Stomach smooth muscle (tissue), 2 donors: ENCODE measurements at regions not wholly inside any gene's neighbourhood (a gene's known extent, or its start where the extent isn't known, plus 50 kb on each side); places are given as distances from the start of the nearest gene placed in this dataset.

Experiments
- H3K27ac ChIP-seq: one replicate; pipeline ENCODE4 v1.7.0; 2013; ENCODE audit warnings: mild to moderate bottlenecking, low read length, inconsistent platforms
- H3K27me3 ChIP-seq, 2 donors: one replicate each; pipeline ENCODE4 v1.7.0; 2013; ENCODE audit warnings: low read length in 2 of 2; ENCODE audit not compliant: insufficient read depth in 2 of 2, control insufficient read depth in 1 of 2
- H3K36me3 ChIP-seq, 2 donors: one replicate each; pipeline ENCODE4 v1.7.0; 2013; ENCODE audit warnings: low read length in 2 of 2; ENCODE audit not compliant: control insufficient read depth in 2 of 2, insufficient read depth in 2 of 2
- H3K4me1 ChIP-seq: one replicate; pipeline ENCODE4 v1.7.0; 2013; ENCODE audit warnings: low read length; ENCODE audit not compliant: control insufficient read depth, insufficient read depth
- H3K4me3 ChIP-seq, 2 donors: one replicate each; pipeline ENCODE4 v1.7.0; 2013; ENCODE audit warnings: low read length in 2 of 2
- H3K9ac ChIP-seq, 2 donors: one replicate each; pipeline ENCODE4 v1.7.0; 2013; ENCODE audit warnings: low read length in 2 of 2, mild to moderate bottlenecking in 1 of 2
- H3K9me3 ChIP-seq, 2 donors: one replicate each; pipeline ENCODE4 v1.7.0; 2013; ENCODE audit warnings: low read length in 2 of 2; ENCODE audit not compliant: control insufficient read depth in 2 of 2
- donor health status: healthy.
- donor health status: Pancreatic carcinoma.

DNA sequence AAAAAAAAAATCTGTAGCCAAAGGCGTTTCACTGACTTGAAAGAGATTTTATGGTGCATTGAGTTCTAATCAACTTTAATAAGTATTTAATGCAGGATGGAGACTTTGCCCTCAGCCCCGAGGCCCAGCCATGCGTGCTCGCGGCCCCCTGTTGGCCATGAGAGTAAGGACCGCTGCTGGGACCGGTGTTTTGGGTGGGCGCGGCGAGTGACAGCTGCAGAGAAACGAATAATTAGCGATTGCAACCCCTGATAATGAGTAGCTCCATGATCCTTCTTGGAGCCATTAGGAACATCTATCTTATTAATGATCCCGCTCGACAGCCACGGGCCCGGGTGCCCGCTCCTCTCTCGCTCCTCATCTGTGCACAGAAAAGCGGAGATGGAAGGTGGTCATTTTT is 347.4 kb downstream of the RPS24 start:
- Histone ChIP-seq H3K4me1 (peaks cover 6% of the 10 kb centered on the region), H3K27me3 (no peaks in the 10 kb centered on the region), H3K9me3 (peaks cover 0 to 4% of the 10 kb centered on the region in 2 donors), H3K27ac (no peak overlapping the region), H3K9ac (no peak overlapping the region), H3K4me3 (no peak overlapping the region), H3K36me3 (no peaks in the 10 kb centered on the region)

DNA sequence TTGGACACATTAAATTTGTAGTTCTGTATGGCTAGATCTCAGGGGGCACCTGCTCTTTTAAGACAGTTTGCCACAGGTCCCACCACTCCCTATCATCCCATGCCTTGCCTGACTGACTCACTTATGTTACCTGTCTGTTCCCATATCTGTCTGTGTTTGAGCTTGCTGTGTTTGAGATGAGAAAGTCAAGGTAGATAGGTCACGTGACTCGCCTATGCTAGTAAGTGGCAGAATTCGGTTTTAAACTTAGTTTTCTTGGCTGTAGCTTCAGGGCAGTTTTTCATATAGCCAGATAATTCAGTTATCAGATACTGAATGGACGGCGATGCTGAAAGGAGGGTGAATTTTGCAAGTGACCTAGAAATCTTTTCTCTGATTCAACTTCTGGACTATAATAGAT is 348.4 kb downstream of the RPS24 start:
- no peaks in the 10 kb centered on the region for H3K36me3 ChIP-seq
- no peak overlapping the region for H3K27ac ChIP-seq
- H3K4me1 ChIP-seq, result peaks cover 6% of the 10 kb centered on the region
- no peaks in the 10 kb centered on the region for H3K27me3 ChIP-seq
- H3K9me3 ChIP-seq, result peaks cover 0 to 4% of the 10 kb centered on the region in 2 donors
- no peak overlapping the region for H3K9ac ChIP-seq
- H3K4me3 ChIP-seq, result no peak overlapping the region

DNA sequence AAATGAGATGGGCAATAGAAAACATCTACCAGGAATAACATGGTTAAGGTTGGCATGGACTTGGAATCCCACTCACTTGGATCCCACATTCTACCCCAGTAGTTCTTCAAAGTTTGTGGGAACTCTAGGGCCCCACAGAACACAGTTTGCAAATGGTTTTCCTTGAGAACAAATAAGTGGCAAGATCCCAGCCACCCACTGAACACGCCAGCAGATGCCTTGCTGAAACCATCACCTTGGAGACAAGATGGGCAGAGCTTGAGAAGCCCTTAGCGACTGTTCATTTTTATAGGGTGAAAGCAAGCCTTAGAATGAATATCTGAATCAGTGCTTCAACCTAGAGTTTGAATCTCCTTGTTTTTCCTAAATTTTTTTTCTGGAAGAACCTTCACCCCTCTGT is 349.1 kb downstream of the RPS24 start:
- Histone ChIP-seq H3K4me3 (no peak overlapping the region), H3K27me3 (no peaks in the 10 kb centered on the region), H3K4me1 (peaks cover 4% of the 10 kb centered on the region), H3K36me3 (no peaks in the 10 kb centered on the region), H3K9me3 (peaks cover 0 to 4% of the 10 kb centered on the region in 2 donors), H3K9ac (no peak overlapping the region), H3K27ac (no peak overlapping the region)

DNA sequence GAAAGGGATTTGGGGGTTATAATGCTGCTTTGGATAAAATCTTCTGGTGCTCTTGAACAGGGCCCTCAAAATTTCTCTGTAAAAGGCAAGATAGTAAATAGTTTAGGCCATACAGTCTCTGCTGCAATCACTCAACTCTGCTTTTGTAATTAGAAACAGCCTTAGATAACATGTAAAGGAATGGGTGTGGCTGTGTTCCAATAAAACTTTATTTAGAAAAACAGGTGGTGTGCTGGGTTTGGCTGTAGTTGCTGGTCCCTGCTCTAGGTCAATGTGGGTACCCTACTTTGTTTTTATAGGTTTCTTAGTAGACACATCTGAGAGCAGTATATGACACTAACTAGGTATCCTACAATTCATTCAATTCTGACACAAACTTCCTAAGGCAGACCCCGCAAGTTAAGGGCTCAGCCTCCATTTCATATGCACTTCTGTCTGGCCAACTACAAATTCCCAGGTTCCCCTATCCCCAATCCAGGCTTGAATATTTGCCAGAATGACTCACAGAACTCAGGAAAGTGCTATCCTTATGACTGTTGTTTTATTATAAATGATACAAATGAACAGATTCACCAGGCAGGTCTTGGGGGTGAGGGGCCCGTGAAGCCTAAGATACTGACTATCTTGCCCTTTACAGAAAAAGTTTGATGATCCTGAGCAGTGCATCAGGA is 349.9 kb downstream of the RPS24 start:
- Histone ChIP-seq H3K27me3 (no peaks in the 10 kb centered on the region), H3K4me1 (peaks cover 4% of the 10 kb centered on the region), H3K4me3 (no peak overlapping the region), H3K9ac (no peak overlapping the region), H3K27ac (no peak overlapping the region), H3K9me3 (peaks cover 0 to 4% of the 10 kb centered on the region in 2 donors), H3K36me3 (no peaks in the 10 kb centered on the region)

DNA sequence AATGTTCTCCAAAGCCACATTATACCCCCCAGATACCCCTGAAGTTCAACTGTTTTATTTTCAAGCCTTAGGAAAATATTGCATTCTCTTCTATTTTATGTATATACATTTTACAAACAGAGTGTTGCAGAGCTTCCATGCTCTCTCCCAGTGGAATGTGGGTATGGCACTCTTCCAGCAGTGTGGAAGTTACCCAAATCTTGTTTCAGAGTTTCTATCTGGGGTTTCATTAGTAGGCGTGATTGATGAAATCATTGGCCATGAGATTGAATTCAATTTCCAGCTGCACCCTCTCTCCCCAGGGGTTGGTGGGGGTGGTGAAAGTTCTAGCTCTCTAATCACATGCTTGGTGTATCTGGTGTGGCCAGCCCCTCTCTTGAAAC is 350.4 kb downstream of the RPS24 start:
- Histone ChIP-seq H3K36me3 (no peaks in the 10 kb centered on the region), H3K9me3 (peaks cover 0 to 3% of the 10 kb centered on the region in 2 donors), H3K27ac (no peak overlapping the region), H3K27me3 (peaks cover 0 to 2% of the 10 kb centered on the region in 2 donors), H3K9ac (no peak overlapping the region), H3K4me3 (no peak overlapping the region), H3K4me1 (peaks cover 4% of the 10 kb centered on the region)

DNA sequence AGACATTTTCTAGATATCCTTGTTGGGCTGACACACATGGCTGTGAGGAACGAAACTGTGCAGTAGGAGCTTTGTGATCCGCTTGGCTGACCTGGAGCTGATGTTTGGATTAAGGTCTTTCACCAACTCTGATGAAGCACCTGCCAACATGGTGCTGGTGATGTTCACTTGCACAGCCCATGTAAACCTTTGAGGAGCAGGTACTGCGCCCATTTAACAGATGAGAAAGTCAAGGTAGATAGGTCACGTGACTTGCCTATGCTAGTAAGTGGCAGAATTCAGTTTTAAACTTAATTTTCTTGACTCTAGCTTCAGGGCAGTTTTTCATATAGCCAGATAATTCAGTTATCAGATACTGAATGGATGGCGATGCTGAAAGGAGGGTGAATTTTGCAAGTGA is 351.9 kb downstream of the RPS24 start:
- H3K9me3 ChIP-seq, result no peaks in the 10 kb centered on the region
- no peak overlapping the region for H3K27ac ChIP-seq
- no peaks in the 10 kb centered on the region for H3K36me3 ChIP-seq
- peaks cover 0 to 2% of the 10 kb centered on the region in 2 donors for H3K27me3 ChIP-seq
- H3K4me3 ChIP-seq, result no peak overlapping the region
- no peak overlapping the region for H3K9ac ChIP-seq
- peaks cover 4% of the 10 kb centered on the region for H3K4me1 ChIP-seq

DNA sequence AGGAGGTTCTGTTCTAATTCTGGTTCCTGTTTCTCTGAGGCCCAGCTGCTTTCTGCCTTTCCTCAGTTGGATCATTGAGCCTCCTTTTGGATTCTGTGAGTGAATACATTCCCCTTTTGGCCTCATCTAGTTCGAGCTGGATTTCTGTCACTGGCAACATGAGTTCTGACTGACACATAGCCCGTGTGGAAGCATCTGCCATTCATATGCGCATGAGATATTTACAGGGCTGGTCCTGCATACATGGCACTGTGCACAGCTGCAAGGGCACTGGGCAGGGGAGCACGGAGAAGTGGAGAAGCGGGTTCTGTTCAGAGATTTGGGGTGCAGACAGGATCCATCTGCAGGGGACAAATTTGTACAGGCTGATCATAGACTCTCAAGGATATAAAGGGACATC is 352.8 kb downstream of the RPS24 start:
- peaks cover 0 to 2% of the 10 kb centered on the region in 2 donors for H3K27me3 ChIP-seq
- H3K4me1 ChIP-seq, result peaks cover 4% of the 10 kb centered on the region
- no peak overlapping the region for H3K4me3 ChIP-seq
- no peak overlapping the region for H3K9ac ChIP-seq
- no peaks in the 10 kb centered on the region for H3K36me3 ChIP-seq
- H3K9me3 ChIP-seq, result no peaks in the 10 kb centered on the region
- H3K27ac ChIP-seq, result no peak overlapping the region

DNA sequence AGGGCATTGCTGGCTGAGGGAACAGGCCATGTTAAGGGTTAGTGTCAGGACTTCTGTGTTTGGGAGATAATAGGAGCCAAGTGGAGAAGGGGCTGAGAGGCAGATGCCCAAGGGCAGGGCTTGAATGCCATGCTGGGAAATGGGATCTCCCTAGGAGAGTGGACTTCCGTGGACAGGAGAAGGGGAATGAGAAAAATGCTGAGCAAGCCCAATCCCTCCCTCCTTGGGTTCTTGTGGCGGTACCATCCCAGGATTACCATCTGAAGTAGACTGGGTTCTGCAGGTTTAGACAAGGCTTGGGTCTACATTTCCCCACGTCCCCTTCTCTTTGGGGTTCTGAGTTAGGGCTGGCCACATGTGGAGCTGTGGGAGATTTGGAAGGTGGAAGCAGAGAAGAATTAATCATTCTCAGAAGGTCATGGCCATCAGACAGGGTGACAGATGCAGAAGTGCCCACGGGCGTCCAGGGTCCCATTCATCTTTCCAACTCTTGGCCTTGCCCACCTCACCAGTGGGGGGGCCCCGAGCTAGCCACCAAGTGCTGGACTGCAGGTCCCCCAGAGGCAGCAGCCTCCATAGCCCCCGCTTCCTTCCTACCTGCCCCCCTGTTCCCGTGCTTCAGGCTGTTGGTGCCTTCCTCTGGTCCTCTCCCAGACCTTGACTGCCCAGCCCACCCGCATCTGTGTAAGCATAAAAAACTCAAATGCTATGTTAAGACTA is 354.8 kb downstream of the RPS24 start:
- no peak overlapping the region for H3K27ac ChIP-seq
- no peak overlapping the region for H3K9ac ChIP-seq
- H3K27me3 ChIP-seq, result peaks cover 0 to 2% of the 10 kb centered on the region in 2 donors
- no peaks in the 10 kb centered on the region for H3K36me3 ChIP-seq
- no peaks in the 10 kb centered on the region for H3K9me3 ChIP-seq
- peaks cover 4% of the 10 kb centered on the region for H3K4me1 ChIP-seq
- H3K4me3 ChIP-seq, result no peak overlapping the region

DNA sequence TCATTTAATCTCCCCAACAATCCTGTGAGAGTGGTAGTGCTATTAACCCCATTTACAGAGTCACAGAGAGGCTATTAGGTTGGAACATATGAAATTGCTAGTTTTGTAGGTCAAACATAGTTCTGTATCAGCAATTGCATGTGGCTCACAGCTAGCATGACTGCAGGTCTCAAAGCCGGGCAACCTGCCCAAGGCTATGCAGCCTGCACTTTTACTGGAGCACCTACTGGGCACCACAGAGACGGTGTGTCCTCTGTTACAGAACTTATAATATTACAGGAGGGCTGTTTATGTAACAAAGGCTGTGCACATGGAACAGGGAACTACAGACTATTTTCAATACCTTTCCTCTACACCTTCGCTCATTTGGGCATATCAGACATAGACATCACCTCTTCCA is 355.8 kb downstream of the RPS24 start:
- H3K9ac ChIP-seq, result no peak overlapping the region
- no peaks in the 10 kb centered on the region for H3K36me3 ChIP-seq
- no peak overlapping the region for H3K27ac ChIP-seq
- peaks cover 0 to 2% of the 10 kb centered on the region in 2 donors for H3K27me3 ChIP-seq
- H3K4me1 ChIP-seq, result no peaks in the 10 kb centered on the region
- no peak overlapping the region for H3K4me3 ChIP-seq
- no peaks in the 10 kb centered on the region for H3K9me3 ChIP-seq

DNA sequence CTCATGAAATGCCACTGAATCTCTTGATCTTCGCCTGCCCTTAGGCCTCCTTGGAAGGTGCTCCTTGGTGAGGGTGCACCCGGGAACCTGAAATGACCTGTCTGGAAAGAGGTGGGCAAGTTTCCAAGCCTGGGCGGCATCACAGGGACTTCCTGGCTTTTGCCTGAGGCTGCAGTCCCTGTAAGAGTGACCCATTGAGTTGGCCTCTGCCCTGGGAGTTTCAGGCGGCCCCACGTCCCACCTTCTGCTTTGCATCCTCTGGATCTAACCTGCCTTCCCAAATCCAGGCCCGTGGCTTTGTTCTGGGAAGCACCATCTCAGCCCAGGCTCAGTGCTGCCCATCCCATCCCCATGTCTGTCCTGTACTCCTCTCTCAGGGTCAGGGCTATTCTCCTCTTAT is 356.4 kb downstream of the RPS24 start:
- Histone ChIP-seq H3K36me3 (no peaks in the 10 kb centered on the region), H3K27me3 (peaks cover 0 to 2% of the 10 kb centered on the region in 2 donors), H3K27ac (no peak overlapping the region), H3K9me3 (no peaks in the 10 kb centered on the region), H3K4me1 (no peaks in the 10 kb centered on the region), H3K4me3 (no peak overlapping the region), H3K9ac (no peak overlapping the region)

DNA sequence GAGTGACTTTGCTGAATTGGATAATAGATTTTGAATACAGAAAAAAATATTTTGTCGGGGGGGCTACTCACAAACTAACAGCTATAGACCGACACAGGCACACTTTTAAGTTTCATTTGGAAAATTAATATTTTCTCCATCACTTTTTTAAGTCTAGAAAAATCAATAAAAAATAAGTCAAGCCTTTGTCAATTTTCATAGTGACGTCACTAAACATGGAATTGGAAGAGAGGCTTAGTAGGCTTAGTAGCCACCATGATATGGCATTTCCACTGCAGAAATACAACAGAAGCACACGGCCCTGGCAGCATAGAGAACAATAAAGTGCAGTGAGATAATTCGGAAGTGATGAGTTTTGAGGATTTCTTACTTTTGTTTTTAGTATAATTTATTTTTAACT is 357.2 kb downstream of the RPS24 start:
- Histone ChIP-seq H3K36me3 (no peaks in the 10 kb centered on the region), H3K4me3 (no peak overlapping the region), H3K27me3 (peaks cover 0 to 2% of the 10 kb centered on the region in 2 donors), H3K9ac (no peak overlapping the region), H3K9me3 (no peaks in the 10 kb centered on the region), H3K27ac (no peak overlapping the region), H3K4me1 (no peaks in the 10 kb centered on the region)
